NCI-H2107 (cell line): ENCODE measurements at regions not wholly inside any gene's neighbourhood (a gene's known extent, or its start where the extent isn't known, plus 50 kb on each side); places are given as distances from the start of the nearest gene placed in this dataset.

Experiments
- DNase-seq: peaks from one replicate; lab custom pipeline; 2025; lab: John Stamatoyannopoulos, UW

- no peak for DNase-seq
Observed at GRCh38 chr2:217478831-217479455, 523.9 kb downstream of the TNS1 start.

GRCh38 chr2:217477583-217477982, 525.2 kb downstream of the TNS1 start:
- DNase-seq, result no peak

- DNase-seq, result no peak
Observed at GRCh38 chr2:217475791-217476190, 527.0 kb downstream of the TNS1 start.

DNA sequence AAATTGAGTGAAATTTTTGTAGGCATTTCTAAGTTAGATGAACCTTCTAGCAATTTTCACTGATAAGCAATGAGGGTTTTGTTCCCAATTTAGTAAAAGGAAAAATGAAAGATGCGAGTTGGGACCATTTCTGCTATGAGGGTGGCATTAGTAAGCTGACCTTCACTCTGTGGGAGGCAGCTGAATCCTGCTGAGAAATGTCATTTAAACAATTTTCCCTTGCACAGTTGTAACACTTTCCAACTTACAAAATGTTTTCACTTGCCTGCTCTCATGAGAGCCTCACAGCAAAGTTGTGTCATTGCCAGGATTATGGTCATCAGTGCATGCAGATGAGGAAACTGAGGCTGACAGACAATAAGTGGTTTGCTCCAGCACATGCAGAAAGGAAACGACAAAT, 527.7 kb downstream of the TNS1 start:
- no peak for DNase-seq

GRCh38 chr2:217471319-217471718, 531.5 kb downstream of the TNS1 start:
- no peak for DNase-seq

GRCh38 chr2:217469203-217469810, 533.5 kb downstream of the TNS1 start:
- no peak for DNase-seq

- DNase-seq, result no peak
Observed at GRCh38 chr2:217468042-217468830, 534.6 kb downstream of the TNS1 start.

- DNase-seq, result no peak
Observed at GRCh38 chr2:217467331-217467730, 535.5 kb downstream of the TNS1 start.

DNA sequence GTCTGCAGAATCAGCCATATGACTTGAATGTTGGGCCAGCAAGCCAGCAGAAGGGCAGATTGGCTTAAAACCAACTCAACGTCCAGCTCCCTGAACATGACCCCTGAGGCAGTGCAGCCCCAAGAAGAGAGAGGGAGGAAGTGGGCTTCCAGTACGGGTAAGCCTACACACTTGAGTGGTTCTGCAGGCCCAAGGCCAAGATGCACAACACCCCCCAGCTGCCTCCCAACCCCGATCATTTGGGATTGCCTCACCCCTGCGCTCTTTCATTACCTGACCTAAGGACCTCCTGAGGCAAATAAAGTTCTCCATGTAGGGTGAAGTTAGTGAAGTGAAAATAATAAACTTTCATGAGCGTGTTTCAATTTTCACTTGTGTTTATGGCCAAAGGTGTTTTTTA, 536.0 kb downstream of the TNS1 start:
- DNase-seq, result no peak

- no peak for DNase-seq
Observed at GRCh38 chr2:217466104-217466503, 536.7 kb downstream of the TNS1 start.

- no peak for DNase-seq
Observed at GRCh38 chr2:217465100-217465499, 537.7 kb downstream of the TNS1 start.

DNA sequence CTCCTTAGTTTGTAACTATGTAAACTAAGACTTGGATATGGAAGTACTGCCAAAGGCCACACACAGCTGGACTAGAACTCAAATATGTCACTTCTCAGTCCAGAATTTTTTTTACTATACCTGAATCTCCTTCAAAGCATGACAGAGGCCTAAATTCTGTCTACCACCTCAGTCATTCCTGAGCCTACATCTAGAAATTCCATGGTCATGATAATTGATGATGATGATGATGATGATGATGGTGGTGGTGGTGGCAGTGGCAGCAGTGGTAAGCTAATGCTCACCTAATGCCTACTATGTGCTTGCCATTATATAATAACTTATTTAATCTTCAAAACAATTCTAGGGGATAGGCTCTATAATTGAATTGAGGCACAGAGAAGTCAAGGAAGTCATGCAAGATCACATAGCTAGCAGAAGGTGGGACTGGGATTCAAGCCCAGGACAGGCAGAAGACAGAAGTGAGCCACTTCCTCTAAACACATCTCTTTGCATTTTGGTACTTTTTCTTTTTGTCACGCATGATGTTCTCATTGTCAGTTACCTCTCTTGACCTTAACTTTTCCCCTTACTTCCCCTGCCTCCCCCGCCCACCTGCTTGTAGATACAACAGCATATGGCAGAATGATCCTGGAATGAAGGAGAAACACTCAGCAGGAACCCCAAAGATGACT, 539.3 kb downstream of the TNS1 start:
- no peak for DNase-seq

DNA sequence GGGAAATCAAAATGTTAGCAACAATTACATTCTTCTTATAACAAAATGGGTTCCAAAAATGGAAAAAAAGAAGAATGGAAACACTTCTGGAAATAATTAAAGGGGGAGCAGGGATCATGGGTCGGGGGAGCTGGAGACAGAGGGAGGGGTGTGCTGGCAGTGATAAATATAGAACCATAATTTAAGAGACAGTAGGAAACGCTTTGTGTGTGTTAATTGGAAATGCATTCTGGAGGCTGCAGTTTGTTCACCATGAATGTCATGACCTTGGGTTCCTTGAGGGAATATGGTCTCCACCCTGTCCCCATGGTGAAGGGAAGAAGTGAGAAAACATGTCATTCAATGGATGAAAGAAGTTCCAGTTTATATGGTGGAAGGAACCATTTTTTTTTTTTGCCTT, 540.7 kb downstream of the TNS1 start:
- no peak for DNase-seq

- no peak for DNase-seq
Observed at GRCh38 chr2:217461674-217462073, 541.1 kb downstream of the TNS1 start.

DNA sequence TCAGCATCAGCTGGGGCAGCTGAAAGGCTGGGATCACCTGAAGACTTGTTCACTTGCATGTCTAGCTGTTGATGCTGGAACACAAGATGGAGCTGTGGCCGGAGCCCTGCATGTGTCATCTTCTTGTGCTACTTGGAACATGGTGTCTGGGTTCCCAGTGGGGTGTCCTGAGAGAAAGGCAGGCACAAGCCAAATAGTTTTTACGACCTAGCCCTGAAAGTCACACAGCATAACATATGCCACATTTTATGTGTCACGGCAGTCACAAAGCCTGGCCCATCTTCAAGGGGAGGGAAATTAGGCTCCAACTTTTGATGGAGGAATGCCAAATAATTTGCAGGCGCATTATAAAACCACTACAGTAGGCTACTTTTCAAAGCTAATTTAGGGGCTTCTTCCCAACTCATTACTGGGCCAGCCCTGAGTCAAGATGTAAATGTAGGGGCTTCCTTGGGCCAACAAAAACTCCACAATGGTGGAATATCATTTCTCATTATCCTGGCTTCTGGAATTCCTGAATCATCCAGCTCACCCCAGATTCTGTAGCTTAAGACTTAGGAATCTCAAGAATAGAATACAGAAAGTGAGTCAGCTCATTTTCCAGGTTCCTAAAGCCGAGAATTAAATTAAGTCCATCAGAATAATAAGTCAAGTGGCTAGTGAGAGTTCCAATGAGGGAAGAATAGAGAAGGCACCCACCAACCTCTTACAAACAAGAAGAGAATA, 543.0 kb downstream of the TNS1 start:
- DNase-seq, result no peak

DNA sequence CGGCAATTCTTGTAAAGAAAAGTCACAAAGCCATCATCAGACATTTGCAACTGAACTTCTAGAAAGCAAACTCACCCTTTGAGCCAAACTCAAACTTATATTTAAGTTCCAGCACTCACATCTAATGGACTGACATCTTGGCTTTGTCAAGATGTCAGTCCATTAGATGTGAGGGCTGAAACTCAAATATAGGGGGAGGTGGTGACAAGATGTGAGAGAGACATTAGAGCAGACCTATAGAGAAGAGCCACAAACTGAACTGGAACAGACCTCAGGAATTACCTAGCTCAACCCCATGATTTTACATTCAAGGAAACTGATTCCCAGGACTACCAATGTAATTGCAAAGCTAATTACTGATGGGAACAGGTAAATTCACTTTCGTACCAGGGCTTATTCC, 543.8 kb downstream of the TNS1 start:
- DNase-seq, result no peak

GRCh38 chr2:217456016-217456415, 546.8 kb downstream of the TNS1 start:
- DNase-seq, result no peak

DNA sequence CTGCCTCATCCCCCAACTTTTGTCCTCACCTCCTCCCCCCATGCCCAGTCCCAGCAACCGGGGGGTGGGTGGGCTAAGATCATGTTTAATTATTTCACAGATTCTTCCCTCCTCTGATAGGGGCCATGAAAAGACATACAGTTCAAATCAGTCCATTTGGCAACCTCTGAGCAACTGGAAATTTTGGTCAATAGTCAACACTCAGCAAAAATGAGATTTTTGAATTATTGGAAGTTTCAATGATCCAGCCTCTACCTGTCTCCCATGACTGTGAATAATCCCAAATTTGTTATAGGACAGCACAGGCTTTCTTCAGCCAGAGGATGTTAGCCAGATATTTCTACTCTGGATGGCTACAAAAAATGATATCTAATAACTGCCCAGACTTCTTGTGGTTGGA, 549.9 kb downstream of the TNS1 start:
- DNase-seq, result no peak

DNA sequence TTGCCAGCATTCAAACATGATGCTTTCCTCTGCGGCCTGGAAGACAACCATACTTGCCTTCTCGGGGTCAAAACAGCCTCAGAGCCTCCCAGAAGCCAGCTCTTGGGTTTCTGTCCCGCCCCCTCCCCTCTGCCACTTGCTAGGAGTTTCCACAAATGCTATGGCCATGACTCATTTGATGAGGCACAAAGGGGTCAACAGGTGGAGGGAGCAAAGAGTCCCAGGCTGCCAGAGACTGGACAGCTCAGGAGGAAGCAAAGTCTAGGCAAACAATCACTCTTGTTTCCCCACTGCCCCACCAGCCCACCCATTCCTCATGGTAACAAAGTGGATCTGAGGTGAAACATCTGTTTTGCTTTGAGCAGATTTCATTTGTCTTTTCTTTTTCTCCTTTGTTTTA, 551.1 kb downstream of the TNS1 start:
- no peak for DNase-seq

GRCh38 chr2:217449444-217449843, 553.4 kb downstream of the TNS1 start:
- no peak for DNase-seq

DNA sequence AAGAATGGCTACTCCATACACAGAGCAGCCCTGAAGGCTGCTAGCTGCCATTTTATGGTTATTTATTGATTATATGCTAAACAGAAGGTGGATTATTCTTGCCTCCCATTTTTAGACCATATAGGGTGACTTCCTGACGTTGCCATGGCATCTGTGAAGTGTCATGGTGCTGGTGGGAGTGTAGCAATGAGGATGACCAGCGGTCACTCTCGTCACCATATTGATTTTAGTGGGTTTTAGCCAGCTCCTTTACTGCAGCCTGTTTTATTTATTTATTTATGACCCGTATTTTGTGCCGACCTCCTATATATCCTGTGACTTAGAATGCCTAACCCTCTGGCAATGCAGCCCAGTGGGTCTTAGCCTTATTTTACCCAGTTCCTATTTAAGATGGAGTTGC, 553.9 kb downstream of the TNS1 start:
- no peak for DNase-seq

GRCh38 chr2:217445723-217446122, 557.1 kb downstream of the TNS1 start:
- DNase-seq, result no peak
